Choroid plexus epithelial cell (primary cell): ENCODE measurements at regions not wholly inside any gene's neighbourhood (a gene's known extent, or its start where the extent isn't known, plus 50 kb on each side); places are given as distances from the start of the nearest gene placed in this dataset.

ENCODE experiments used
- DNase-seq: peaks from one replicate; pipeline ENCODE4 v3.0.0-alpha.2; 2010; ENCODE audit warnings: low read depth
- H3K4me3 ChIP-seq: 2 replicates; pipeline ENCODE4 v1.5.1; 2011; ENCODE audit warnings: low read depth, mild to moderate bottlenecking, control low read depth, low read length, moderate library complexity
- CTCF ChIP-seq: conservative IDR thresholded peaks from 2 replicates; pipeline ENCODE4 v1.5.1; 2011; ENCODE audit warnings: low read depth, mild to moderate bottlenecking, control low read depth, inconsistent platforms, low read length, moderate library complexity

GRCh38 chr2:176702131-176702530 lies 432.9 kb downstream of the MTX2 start:
- no peak for TF ChIP-seq CTCF
- H3K4me3 ChIP-seq: no peak overlapping the region
- no peak for DNase-seq

- DNase-seq: no peak
- no peak for TF ChIP-seq CTCF
- H3K4me3 ChIP-seq: no peak overlapping the region
Observed at GRCh38 chr2:176704282-176704858, 435.1 kb downstream of the MTX2 start.

GRCh38 chr2:176709149-176709951 lies 440.1 kb downstream of the MTX2 start:
- no peak for TF ChIP-seq CTCF
- no peak overlapping the region for H3K4me3 ChIP-seq
- peak; percentile 68 for DNase-seq

- H3K4me3 ChIP-seq: no peak overlapping the region
- TF ChIP-seq CTCF: no peak
- DNase-seq: no peak
Observed at GRCh38 chr2:176709991-176710390, 440.7 kb downstream of the MTX2 start.

GRCh38 chr2:176710657-176711186 lies 441.5 kb downstream of the MTX2 start:
- DNase-seq: peak; percentile 28
- TF ChIP-seq CTCF: no peak
- H3K4me3 ChIP-seq: no peak overlapping the region

GRCh38 chr2:176725873-176726645 lies 456.8 kb downstream of the MTX2 start:
- DNase-seq: no peak
- TF ChIP-seq CTCF: no peak
- H3K4me3 ChIP-seq: no peak overlapping the region
